GM19043 (cell line): ENCODE measurements at regions not wholly inside any gene's neighbourhood (a gene's known extent, or its start where the extent isn't known, plus 50 kb on each side); places are given as distances from the start of the nearest gene placed in this dataset.

Experiments
- ATAC-seq: cut with Tn5 transposase; IDR thresholded peaks from one replicate; pipeline ENCODE4 v1.9.1; 2021; ENCODE audit warnings: low read depth; ENCODE audit not compliant: unreplicated experiment

- ATAC-seq, result no peak
Observed at GRCh38 chr16:52805559-52806168, 247.0 kb downstream of the CHD9NB start.

- ATAC-seq, result no peak
Observed at GRCh38 chr16:52800432-52800831, 252.3 kb downstream of the CHD9NB start.

GRCh38 chr16:52799149-52799548, 252.2 kb upstream of the TOX3 start:
- no peak for ATAC-seq

- ATAC-seq, result no peak
Observed at GRCh38 chr16:52787709-52788108, 240.8 kb upstream of the TOX3 start.

GRCh38 chr16:52786091-52786490, 239.1 kb upstream of the TOX3 start:
- no peak for ATAC-seq

GRCh38 chr16:52785653-52786052, 238.7 kb upstream of the TOX3 start:
- ATAC-seq, result no peak

- no peak for ATAC-seq
Observed at GRCh38 chr16:52783616-52784015, 236.7 kb upstream of the TOX3 start.

- ATAC-seq, result no peak
Observed at GRCh38 chr16:52781005-52781630, 234.2 kb upstream of the TOX3 start.

GRCh38 chr16:52773026-52773425, 226.1 kb upstream of the TOX3 start:
- ATAC-seq, result no peak

- ATAC-seq, result no peak
Observed at GRCh38 chr16:52770828-52771227, 223.9 kb upstream of the TOX3 start.

GRCh38 chr16:52758473-52758855, 211.5 kb upstream of the TOX3 start:
- no peak for ATAC-seq

GRCh38 chr16:52757746-52758472, 211.0 kb upstream of the TOX3 start:
- no peak for ATAC-seq

GRCh38 chr16:52756812-52757517, 210.0 kb upstream of the TOX3 start:
- ATAC-seq, result no peak

- ATAC-seq, result no peak
Observed at GRCh38 chr16:52755396-52755795, 208.5 kb upstream of the TOX3 start.

GRCh38 chr16:52751035-52751434, 204.1 kb upstream of the TOX3 start:
- no peak for ATAC-seq

- ATAC-seq, result no peak
Observed at GRCh38 chr16:52748741-52749140, 201.8 kb upstream of the TOX3 start.

- ATAC-seq, result no peak
Observed at GRCh38 chr16:52747088-52747595, 200.2 kb upstream of the TOX3 start.

- no peak for ATAC-seq
Observed at GRCh38 chr16:52743707-52744106, 196.8 kb upstream of the TOX3 start.

GRCh38 chr16:52742608-52743170, 195.7 kb upstream of the TOX3 start:
- no peak for ATAC-seq

GRCh38 chr16:52742052-52742451, 195.1 kb upstream of the TOX3 start:
- no peak for ATAC-seq

- ATAC-seq, result no peak
Observed at GRCh38 chr16:52741351-52741750, 194.4 kb upstream of the TOX3 start.
